Inflammatory macrophage treated with lipopolysaccharide for 4 hours (primary cell): ENCODE measurements at regions not wholly inside any gene's neighbourhood (a gene's known extent, or its start where the extent isn't known, plus 50 kb on each side); places are given as distances from the start of the nearest gene placed in this dataset.
A peak's percentile ranks its signal among the peaks of the same experiment; 100 is the strongest.
"Not testable (repeated sequence)": the region's sequence is repeated elsewhere in the genome, so short reads cannot be mapped to it uniquely, and the experiment has no call there.

ENCODE experiments used
- DNase-seq: peaks from one replicate; pipeline ENCODE4 v3.0.0-alpha.2; 2020

DNA sequence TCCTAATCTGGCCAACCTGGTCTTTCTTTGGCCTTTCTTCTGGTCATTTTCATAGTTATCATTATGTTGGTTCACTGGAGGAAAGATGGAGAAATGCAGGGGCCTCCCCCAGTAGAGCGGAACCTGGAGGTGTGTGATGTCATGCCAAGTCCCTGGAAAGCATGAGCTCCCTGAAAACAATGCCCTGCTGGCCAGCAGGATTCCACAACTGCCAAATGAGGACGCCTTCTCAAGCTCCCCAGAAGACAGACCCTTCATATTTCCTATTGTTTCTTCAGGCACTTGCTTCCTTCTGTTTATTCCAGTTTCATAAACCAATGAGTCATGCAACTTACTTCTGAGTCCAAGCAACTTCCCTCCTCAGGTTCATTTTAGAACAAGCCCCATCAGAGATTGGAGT lies 339.0 kb downstream of the GATA3 start:
- no peak for DNase-seq

DNA sequence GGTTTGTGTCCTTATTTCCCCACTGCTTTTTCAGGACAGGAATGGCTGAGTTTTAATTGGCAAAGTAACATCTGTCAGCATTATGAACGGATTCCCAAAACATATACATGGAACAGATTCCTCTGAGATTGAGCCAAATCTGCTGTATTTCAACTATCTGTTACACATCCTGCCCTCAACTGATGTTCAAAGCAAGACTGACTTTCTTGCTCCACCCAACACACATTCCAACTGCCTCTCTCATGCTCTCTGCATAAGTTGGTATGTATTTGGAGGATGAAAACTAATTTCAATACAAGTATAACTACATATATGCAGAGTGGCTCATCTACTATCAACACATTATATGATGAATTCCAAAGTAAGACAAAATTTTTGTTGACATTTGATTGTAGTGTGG lies 342.2 kb downstream of the GATA3 start:
- DNase-seq, result no peak

DNA sequence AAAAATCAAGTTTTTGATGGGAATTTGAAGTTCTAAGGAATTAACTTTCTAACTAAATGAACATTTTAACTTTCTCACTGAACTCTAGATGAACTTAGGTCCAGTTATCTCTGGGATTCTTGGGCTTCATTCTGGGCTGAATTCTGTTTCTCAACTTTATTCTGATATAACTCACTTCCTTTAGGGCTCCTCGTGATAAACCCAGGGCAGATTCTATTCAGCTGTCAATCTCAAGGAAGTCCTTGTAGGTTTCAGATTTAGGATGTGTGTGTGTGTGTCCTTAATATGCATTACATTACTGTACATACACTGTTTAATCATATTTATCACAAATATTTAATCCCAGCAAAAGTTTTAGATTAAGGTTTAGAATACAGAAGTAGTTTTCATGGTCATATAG lies 344.3 kb downstream of the GATA3 start:
- no peak for DNase-seq

DNA sequence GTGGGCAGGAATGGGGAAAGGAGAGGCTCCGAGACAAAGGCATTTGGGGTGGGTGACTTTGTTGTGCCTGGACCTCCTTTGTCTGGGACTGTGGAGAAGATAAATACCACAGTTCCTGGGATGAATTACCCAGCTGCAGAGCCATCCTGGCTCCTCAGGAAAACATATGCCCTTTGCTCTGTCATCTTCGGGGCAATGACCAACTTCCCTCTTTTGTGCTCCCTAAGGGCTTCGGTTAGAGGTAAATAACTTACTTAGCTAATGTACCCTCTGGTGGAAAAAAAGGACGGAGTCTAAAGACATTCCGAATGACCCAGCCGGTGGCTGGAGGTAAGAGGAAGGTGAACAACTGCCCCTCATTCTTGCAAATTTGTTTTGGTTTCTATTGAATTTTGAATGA lies 345.7 kb downstream of the GATA3 start:
- DNase-seq, result no peak

DNA sequence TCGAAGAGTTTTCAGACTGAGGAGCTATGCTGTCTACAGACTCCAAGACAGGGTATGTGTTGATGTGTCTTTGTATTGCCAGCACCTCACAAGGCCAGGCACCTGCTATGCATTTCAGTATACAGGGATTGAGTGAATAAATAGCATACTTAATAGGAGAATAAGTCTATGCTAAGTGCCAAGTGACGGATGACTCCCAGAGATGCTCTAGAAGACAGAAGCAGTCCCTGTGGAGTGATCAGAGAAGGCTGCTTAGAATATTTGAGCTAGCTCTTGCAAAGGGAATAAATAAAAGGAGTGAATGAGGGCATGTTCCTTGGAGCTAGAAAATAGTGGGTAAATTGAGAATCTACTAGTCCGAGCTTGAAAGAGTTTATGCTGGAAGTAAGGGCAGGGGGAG lies 346.4 kb downstream of the GATA3 start:
- DNase-seq, result no peak

DNA sequence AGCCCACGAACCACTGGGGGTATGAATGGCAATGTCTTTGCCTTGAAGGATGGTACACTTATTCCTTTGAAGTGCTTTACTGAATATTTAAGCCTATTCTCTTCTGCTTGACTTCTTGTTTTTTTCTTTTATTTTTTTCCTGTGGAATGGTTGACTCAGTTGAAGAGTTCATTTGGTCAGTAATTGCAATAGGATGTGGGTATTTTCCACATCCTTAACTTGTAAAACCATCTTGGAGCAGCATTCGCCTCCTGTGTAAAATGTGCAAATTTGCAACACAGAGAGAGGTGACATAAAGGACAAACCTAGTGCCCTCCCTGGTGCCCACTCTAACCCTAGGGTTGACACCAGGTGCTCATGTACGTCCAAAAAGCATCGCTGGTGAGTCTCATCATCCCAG lies 347.0 kb downstream of the GATA3 start:
- DNase-seq, result no peak

DNA sequence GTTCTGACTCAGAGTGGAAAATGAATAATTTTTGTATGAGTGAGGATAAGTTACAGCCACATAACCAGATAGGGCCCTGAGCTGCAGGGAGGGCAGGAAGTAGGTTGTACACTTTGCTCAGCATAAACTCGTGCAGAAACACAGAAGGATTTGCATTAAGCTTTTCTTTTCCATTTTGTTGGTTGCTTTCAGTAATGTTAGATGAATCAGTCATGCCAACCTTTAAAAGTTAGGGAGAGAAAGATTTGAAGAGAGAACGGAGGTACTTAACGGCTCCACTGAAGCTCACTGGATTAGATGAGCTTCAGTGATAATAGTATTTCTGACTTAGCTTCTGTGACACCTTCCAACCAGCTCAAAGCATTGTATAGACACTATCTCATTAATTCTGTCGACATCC lies 348.1 kb downstream of the GATA3 start:
- no peak for DNase-seq

DNA sequence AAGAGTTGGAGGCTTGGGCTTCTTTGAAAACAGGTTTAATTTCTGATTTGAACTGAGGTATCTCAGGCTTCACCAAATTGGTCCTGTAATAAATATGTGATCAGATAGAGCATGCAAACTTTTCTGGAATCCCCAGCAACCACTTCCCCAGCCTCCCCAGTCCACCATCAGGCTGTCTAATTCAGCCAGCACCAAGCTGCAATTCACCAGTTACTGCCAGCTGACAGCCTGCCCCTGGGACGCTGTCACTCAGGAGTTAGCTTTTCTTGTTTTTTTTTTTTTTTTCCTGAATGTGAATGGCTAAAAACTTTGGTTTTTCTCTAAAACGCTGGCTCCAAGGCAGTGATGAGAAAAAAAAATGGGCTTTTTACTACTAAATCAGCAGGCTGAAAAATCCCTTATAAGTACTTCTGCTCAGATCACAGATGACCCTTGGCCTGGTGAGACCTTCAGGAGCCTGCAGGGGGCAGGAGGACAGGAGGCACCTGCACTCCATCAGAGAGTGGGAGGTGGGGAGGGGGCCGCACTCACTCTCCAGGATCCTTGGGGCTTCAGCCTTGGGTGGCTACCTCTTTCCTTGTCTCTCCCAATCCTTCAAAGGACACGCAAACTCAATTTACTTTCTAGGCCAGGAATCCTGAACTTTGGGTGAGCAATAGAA lies 349.4 kb downstream of the GATA3 start:
- no peak for DNase-seq

DNA sequence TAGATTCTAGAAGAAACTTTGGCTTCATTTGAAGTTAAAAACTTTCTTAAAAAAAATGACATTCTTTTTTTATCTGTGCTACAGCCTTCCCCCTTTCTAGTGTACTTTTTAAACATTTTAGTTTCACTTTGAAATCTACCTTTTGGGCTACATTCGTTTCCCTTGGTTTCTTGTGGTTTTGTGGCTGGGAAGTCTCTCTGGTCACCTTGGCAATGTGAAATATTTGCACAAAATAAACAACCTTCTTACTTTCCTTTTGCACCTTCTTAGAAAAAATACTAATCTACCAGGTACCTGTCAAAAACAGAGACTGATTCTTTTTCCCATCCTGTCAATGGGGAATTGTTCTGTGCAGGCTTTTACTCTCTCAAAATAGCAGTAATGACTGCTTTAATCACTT lies 350.2 kb downstream of the GATA3 start:
- no peak for DNase-seq

DNA sequence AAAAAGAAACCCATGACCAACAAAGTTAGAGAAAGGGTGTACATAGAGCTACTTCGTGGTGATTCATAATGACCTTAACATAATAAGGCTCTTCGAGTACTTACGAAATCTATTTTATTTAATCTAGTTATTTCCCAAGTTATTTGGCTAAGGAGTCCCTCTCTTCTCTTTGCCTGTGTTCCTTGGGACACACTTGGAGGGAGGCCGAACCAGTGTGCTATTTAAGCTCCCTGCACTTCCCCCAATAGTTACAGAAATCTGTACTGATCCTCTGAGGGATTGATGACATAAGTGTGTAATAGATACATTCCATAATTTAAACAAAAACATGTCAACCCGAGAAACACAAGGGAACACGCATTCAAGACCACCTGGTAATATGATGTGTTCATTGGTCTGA lies 351.1 kb downstream of the GATA3 start:
- DNase-seq, result no peak

DNA sequence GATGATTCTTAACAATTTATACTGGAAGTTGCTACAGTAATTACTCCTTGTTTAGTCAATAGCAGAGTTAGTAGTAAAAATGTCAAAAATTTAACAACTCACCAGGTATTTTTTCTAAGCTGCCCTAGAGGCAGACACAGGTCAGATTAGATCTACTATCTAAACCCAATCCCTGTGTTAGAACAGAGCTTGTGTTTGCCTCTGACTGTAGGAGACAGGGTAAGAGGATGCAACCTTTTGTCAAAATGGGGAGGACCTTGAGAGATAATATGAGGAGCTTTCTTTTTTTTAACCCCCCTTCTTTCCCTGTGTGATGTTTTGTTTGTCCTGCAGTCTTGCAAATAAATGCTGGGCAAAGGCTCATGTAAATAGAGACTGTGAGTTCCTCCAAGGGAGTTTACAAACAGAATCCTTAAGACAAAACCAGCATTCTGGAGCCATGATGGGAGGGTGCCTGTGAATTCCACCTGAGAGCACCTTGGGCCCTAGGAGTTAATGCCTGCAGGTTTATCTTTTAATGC lies 353.1 kb downstream of the GATA3 start:
- no peak for DNase-seq

DNA sequence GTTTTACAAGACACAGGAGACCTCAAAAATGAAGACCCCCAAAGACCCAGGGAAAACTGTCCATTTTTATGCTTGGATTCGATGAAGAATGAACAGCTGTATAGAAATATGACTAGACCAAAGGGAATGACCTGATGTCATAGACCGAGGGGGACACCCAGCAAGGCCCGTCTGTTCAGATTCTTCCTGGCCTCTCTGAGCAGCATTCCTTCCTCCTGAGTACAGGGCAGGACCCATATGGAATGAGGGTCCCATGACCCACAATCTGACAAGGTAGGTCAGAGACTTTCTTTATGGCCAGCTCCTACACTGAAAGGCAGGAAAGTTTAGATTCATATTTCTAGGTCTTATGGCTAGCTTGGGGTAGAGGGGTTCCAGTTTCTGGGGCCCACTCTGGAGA lies 356.0 kb downstream of the GATA3 start:
- DNase-seq, result no peak

DNA sequence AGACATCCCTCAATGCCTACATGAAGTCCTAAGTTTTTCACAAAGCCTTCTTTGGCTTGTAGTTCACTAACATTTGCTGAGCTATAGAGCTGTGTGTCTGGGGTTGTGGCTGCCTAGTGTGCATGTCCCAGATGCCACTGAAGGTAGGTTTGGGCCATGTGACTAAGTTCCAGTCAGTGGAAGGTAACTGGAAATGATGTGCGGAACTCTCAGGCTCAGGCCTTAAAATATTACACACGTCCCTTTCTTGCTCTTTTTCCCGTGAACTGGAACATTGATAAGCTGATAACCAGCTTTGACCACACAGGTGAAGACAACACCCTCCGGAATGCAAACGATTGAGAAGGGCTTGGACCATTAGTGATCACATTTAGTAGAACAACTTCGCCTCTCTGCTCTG lies 358.1 kb downstream of the GATA3 start:
- DNase-seq, result no peak

DNA sequence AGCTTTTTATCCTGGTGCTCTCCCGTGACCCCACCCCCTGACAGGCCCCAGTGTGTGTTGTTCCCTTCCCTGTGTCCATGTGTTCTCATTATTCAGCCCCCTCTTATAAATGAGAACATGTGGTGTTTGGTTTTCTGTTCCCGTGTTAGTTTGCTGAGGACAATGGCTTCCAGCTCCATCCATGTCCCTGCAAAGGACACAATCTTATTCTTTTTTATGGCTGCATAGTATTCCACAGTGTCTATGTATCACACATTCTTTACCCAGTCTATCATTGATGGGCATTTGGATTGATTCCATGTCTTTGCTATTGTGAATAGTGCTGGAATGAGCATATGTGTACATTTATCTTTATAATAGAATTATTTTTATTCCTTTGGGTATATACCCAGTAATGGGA lies 360.5 kb downstream of the GATA3 start:
- DNase-seq, result not testable (repeated sequence)

DNA sequence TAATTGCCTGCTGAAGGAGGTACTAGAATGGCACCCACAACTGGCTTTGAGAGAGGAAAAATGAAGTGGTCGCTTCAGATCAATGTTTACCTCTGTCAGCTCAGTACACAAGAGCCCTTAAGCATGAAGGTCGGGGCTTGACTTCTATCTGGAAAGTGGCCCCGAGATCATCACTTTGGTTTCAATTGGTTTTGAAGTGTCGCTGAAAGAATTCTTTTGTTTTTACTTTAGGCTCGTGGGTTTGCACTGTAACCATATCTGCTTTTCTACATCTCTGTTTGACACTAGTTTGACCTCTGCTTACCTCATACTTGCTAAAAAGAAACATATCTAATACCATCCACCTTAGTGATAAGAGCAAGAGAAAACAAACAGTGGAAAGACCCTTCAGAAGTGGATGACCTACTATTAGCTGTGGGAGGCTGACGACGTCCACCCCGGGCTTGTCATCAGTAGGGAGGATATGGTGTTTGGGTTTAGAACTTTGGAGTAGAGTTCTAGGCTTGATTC lies 361.8 kb downstream of the GATA3 start:
- no peak for DNase-seq

DNA sequence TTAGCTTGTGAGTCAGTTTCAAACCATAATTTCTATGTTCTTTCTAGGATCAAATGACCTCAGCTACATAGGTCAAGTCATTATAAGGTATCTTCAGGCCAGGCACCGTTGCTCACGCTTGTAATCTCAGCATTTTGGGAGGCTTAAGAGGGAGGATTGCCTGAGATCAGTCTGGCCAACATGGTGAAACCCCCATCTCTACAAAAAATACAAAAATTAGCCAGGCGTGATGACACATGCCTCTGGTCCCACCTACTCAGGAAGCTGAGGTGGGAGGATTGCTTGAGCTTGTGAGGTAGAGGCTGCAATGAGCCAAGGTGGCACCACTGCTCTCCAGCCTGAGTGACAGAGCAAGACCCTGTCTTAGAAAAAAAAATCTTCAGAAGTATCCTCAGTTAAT lies 362.3 kb downstream of the GATA3 start:
- no peak for DNase-seq

DNA sequence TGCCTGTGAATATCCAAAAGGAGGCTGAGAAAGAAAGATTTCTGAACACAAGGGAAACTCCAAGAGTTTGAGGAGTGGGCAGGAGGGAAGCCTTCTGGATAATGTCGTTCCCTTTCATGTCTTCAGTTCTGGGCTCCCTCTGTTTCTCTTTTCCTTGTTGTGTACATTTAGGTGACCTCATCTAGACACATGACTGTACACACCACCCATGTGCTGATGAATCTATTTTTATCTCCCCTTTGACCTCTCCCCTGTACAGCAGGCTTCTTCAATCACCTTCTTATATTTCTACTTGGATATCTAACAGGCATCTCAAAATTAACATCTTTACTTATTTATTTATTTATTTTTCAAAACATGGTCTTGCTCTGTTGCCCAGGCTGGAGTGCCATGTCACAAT lies 363.1 kb downstream of the GATA3 start:
- DNase-seq, result peak; percentile 18

DNA sequence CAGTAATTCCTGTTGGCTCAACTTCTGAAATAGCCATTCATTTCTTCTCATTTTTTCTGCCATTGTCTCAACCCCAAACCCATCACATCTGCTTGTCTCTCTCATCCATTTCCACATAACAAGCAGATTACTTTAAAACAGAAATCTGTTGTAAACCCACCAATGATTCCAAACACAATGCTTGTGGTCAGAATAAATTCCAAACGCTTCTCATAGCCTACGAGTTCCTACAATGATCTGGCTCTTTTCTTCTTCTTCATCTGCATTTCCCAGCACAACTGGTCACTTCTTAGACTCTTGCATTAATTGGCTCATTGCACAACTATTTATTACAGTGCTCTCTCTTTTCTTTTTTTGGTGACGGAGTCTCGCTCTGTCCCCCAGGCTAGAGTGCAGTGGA lies 364.1 kb downstream of the GATA3 start:
- DNase-seq, result no peak

DNA sequence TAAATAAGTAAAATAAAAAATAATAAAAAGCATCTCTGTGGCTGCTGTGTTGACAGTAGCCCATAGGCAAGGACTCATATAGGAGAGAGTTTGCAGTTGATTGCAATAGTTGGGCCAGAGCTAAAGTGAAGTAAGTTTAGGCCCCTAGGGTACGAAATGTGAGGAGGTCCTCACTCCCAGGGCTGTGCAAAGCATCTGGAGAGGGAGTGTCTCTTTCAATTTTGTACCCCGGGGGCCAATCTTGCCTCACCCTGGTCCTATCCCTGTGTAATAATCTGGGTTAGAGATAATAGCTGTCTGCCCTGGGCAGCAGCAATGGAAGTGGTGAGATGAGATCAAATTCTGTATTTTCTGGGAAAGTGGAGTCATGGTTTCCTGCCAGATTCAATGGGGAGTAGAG lies 365.7 kb downstream of the GATA3 start:
- DNase-seq, result no peak

DNA sequence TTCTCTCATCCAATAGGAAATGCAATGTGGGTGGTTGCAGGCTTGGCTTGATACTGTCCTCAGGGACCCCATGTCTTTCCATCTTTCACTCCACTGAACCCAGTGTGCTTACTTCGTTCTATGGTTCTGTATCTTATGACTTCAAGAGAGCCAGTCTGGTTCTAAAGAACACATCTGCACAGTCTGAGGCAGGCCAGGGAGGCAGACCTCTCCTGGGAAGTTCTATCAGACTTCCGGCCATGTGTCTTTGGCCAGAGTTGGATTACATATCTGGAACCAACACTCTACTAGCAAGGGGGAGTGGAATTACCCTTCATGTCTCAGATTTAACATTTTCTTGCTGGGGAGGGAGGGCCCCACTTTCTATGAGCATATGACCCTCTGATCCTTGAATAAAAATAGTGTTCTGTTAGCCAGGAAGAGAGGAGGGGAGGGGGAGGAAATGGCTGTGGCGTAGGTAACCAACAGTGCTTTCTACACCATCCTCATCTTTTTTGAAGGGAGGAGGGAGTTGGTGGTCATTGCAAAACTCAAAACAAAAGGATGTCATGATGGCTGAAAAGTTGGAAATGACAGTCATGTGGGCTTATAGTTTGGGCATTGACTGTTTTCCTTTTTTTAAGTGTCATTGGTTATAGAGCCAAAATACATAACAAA lies 370.2 kb downstream of the GATA3 start:
- no peak for DNase-seq

DNA sequence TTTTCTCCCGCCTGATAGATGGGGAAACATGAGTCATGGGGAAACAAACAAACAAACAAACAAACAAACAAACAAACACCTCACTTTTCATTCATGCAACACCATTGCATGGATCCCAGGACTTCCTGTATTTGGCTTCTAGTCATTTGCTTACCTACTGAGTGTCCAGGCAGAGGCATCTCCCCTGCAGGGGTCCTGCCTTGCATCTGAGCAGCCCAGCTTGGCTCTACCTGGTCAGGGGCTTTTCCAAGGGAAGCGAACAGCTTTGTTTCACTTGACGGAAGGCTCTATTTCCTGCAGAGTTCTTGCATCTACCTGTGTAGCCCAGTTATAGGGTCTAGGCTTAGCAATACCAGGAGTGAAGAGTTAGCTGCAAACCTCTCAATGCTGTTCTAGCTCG lies 374.2 kb downstream of the GATA3 start:
- DNase-seq, result no peak

DNA sequence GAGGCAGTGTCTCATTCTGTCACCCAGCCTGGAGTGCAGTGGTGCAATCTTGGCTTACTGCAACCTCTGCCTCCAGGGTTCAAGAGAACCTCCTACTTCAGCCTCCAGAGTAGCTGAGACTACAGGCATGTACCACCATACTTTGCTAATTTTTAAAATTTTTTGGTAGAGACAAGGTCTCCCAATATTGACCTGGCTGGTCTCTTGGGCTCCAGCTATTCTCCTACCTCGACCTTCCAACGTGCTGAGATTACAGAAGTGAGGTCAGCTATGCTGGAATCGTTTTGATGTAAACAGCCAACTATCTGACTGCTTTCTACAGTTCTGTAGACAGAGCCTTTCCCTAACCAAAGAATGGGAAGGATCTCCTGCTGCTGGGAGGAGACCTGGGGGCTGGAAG lies 375.8 kb downstream of the GATA3 start:
- DNase-seq, result no peak

DNA sequence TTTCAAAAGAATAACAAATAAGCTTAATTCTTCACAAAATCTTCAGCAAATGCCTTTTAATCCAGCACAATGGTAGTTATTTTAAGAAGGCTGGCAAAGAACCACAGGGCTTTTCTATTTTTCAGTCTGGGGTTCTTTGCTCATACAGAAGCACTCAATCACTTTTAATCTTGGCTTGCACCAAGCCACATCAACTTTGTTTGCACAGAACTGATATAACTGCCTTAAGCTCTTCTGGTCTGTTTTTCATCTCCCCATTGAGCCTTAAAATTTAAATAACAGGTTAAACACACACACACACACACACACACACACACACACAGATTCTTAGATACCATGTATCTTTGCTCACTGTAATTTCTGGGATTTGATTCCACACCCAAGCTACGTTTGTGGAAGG lies 377.0 kb downstream of the GATA3 start:
- no peak for DNase-seq

DNA sequence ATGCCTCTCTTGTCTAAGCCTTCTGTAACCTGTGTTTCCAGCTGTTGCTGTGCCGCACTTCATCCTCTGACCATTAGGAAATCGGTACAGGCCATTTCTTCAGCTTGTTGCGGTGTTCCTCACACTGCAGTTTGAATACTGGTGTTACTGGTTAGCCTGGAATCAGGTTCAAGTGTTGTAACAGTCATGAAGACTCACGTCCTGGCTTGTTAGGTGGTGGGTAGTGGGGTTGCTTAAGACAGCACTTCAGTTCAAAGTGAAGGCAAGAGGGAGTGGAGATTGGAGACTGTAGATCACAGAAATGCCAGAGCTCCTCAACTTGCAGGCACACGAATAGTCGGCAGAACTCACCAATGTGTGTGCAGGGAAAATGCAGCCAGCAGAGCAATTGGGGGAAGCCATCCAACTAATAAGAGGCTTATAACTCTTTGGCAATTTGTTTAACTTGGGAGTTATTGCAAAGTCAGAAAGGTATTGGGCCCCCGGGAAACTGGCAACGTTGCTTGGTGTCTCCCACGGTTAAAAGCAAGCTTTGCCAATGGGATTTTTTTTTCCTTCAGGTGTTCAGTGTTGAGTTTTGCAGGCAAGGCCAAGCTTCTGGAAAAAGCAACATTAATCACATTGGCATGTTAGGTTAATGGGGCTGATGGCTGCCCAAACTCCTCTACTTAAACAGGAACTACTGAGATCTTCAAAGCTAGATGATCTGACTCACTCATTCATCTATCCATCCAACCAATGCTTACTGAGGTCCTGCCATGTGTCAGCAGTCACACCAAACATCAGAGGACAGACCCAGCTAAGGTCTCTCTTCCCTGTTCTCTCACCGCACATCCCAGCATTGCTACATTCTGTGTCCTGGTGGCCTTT lies 380.9 kb downstream of the GATA3 start:
- no peak for DNase-seq
